Nephron (organoid): ENCODE measurements at regions not wholly inside any gene's neighbourhood (a gene's known extent, or its start where the extent isn't known, plus 50 kb on each side); places are given as distances from the start of the nearest gene placed in this dataset.

Experiments used
- H3K27ac Mint-ChIP-seq, 3 experiments: 2 replicates each; pipeline ENCODE4 v1.8.0; 2020; ENCODE audit warnings: mixed read lengths in 3 of 3, mild to moderate bottlenecking in 2 of 3, moderate library complexity in 1 of 3
- H3K27me3 Mint-ChIP-seq: 2 replicates; pipeline ENCODE4 v1.8.0; 2021; ENCODE audit warnings: low read depth, mild to moderate bottlenecking, moderate library complexity, mixed read lengths
- H3K36me3 Mint-ChIP-seq: 2 replicates; pipeline ENCODE4 v1.8.0; 2020; ENCODE audit warnings: low read depth, mixed read lengths
- H3K4me1 Mint-ChIP-seq: 2 replicates; pipeline ENCODE4 v1.8.0; 2020; ENCODE audit warnings: mixed read lengths
- H3K4me3 Mint-ChIP-seq, 3 experiments: 2 replicates each; pipeline ENCODE4 v1.8.0; 2020; ENCODE audit warnings: mild to moderate bottlenecking in 3 of 3, mixed read lengths in 3 of 3, moderate library complexity in 2 of 3
- H3K9me3 Mint-ChIP-seq: 2 replicates; pipeline ENCODE4 v1.8.0; 2020; ENCODE audit warnings: mixed read lengths
- TF ChIP-seq, protein P1 (sequence below), 3 experiments: fragments of 200-600 bp; sonication (generic); IDR thresholded peaks; one replicate each; pipeline ENCODE4 v1.5.0; 2021; ENCODE audit warnings: antibody characterized with exemption in 3 of 3; ENCODE audit not compliant: unreplicated experiment in 3 of 3

DNA sequence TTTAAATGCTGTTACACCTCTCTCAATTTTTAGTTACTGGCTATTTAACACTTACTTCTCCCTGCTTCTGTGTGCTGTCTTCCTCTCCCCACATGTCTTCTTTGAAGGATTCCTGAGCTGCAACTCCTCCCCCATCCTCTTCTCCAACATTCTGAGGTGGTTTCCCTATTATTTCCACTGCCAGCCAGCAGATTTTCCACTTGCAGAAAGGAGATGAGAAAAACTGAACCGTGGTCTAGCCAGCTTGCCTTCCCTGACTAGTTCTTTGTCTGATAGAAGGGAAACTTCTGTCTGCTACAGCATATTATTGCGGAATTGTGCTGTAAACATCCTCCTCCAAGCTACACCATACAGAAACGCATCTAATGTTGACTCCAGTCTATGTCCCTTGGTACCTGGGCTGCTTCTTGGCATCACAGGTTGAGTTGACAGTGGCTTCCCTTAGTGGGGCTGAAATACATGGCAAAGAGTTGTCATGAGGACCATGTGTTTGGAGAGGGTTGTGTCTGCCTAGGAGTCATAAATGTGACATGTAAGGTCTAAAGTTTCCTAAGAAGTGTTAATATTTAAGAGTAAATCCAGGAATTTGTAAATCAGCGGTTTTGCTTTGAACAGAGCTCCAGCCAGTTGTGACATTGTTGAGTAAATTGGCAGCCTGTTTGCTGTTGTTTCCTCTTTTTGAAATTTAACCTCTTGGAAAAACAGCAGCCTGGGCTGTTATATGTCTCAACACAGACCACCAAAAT, 68.3 kb upstream of the RND3 start:
- H3K27me3 Mint-ChIP-seq: no peaks in the 10 kb centered on the region
- no peaks in the 10 kb centered on the region for H3K9me3 Mint-ChIP-seq
- no peak overlapping the region for H3K4me3 Mint-ChIP-seq
- peak overlapping the region in 2 of 3 experiments; percentile 18 to 22 for H3K27ac Mint-ChIP-seq
- TF ChIP-seq, protein P1, sequence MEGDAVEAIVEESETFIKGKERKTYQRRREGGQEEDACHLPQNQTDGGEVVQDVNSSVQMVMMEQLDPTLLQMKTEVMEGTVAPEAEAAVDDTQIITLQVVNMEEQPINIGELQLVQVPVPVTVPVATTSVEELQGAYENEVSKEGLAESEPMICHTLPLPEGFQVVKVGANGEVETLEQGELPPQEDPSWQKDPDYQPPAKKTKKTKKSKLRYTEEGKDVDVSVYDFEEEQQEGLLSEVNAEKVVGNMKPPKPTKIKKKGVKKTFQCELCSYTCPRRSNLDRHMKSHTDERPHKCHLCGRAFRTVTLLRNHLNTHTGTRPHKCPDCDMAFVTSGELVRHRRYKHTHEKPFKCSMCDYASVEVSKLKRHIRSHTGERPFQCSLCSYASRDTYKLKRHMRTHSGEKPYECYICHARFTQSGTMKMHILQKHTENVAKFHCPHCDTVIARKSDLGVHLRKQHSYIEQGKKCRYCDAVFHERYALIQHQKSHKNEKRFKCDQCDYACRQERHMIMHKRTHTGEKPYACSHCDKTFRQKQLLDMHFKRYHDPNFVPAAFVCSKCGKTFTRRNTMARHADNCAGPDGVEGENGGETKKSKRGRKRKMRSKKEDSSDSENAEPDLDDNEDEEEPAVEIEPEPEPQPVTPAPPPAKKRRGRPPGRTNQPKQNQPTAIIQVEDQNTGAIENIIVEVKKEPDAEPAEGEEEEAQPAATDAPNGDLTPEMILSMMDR (IDR thresholded peaks at IDR 0.05; ENCODE audit: unreplicated experiment in 3 of 3): no peak
- H3K4me1 Mint-ChIP-seq: peaks cover 16% of the 10 kb centered on the region
- H3K36me3 Mint-ChIP-seq: no peaks in the 10 kb centered on the region

DNA sequence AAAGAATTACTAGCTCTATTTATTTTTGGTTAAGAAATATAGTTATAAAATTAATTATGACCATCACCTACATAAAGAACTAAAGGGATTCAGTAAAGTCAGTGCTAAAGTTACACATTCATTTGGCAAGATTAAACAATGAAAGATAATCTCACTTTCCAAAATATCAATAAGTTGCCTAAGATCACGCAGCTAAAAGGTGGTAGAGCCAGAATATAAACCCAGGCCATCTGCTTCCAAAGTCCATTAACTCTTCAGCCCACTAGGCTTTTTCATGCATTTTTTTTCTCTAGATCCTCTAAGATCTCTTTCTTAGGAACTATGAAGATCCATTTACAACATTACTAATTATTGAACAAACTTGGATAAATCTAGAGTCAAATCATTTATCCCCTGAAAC, 66.6 kb upstream of the RND3 start:
- peaks cover 16% of the 10 kb centered on the region for H3K4me1 Mint-ChIP-seq
- no peaks in the 10 kb centered on the region for H3K36me3 Mint-ChIP-seq
- no peaks in the 10 kb centered on the region for H3K9me3 Mint-ChIP-seq
- no peaks in the 10 kb centered on the region for H3K27me3 Mint-ChIP-seq
- no peak overlapping the region for H3K4me3 Mint-ChIP-seq
- H3K27ac Mint-ChIP-seq: no peak overlapping the region
- TF ChIP-seq, protein P1 (IDR thresholded peaks at IDR 0.05; ENCODE audit: unreplicated experiment in 3 of 3): no peak

DNA sequence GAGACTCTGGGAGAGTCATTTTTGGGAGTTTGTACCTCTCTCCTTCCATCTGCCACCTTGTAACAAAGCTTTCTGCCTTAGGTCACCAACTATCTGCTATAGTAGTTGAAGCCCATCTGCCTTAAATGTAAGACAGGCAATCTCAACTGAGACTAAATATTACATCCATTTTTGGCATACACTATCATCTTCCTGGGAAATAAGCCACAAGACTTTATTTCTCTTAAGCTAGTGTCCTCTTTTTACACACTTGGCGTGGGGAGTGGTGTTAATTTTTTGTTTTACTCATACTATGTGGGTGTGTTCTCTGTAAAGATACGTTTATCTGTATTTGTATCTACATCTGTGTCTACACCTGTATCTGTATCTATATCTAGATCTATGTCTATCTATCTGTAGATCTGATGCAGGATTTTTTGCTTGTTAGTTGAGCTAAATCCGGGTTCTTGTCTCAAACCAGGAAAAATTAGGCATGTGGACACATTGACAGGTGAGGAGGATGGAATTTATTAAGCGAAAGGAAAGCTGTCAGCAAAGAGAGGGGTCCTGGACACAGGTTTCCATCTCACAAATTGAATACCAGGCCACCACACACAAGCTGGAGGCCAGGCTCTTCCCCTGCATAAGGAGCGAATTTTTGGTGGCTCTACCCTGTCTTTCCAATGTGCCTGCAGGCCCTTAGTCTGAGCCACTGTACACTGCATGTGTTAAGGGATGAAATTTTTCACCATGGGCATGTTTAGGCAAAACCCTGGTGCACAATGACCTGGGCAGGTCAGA, 64.8 kb upstream of the RND3 start:
- Mint-ChIP-seq H3K4me1 (peaks cover 15% of the 10 kb centered on the region), H3K9me3 (no peaks in the 10 kb centered on the region), H3K27ac (no peak overlapping the region), H3K4me3 (no peak overlapping the region), H3K27me3 (no peaks in the 10 kb centered on the region), H3K36me3 (no peaks in the 10 kb centered on the region)
- TF ChIP-seq, protein P1 (IDR thresholded peaks at IDR 0.05; ENCODE audit: unreplicated experiment in 3 of 3): no peak

- Mint-ChIP-seq H3K9me3 (no peaks in the 10 kb centered on the region), H3K36me3 (no peaks in the 10 kb centered on the region)
- TF ChIP-seq, protein P1 (IDR thresholded peaks at IDR 0.05; ENCODE audit: unreplicated experiment in 3 of 3): no peak
These were observed 61.9 kb upstream of the RND3 start for GRCh38 chr2:150549381-150549780.

DNA sequence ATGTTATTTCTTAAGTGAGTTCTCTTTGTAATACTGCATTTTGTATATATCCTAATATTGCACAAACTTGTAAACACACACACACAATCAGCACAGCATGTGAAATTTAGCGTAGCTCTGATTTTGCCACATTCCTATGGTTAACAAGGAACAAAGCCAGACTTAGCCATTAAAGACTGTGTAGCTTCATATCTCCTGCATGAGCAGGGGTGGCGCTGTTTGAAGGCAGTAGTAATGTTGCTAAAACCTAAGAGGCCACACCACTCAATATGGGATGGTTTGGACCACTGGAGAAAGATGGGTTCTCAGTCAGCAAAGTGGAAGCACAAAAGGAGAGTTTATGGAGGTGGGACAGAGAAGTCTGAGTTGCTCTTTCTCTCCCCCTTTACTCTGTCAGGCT, 61.1 kb upstream of the RND3 start:
- no peaks in the 10 kb centered on the region for H3K36me3 Mint-ChIP-seq
- TF ChIP-seq, protein P1 (IDR thresholded peaks at IDR 0.05; ENCODE audit: unreplicated experiment in 3 of 3): peak; percentile 17 to 35 (median 19)

More at GRCh38 chr2:150549381-150549780, 61.9 kb upstream of the RND3 start:
- H3K27me3 Mint-ChIP-seq: no peaks in the 10 kb centered on the region
- no peak overlapping the region for H3K4me3 Mint-ChIP-seq
- H3K27ac Mint-ChIP-seq: no peak overlapping the region
- H3K4me1 Mint-ChIP-seq: no peaks in the 10 kb centered on the region

More for the DNA sequence above, 61.1 kb upstream of the RND3 start:
- Mint-ChIP-seq H3K4me3 (no peak overlapping the region), H3K27me3 (no peaks in the 10 kb centered on the region), H3K27ac (no peak overlapping the region), H3K4me1 (no peaks in the 10 kb centered on the region), H3K9me3 (no peaks in the 10 kb centered on the region)
